A549 (cell line): ENCODE measurements at regions not wholly inside any gene's neighbourhood (a gene's known extent, or its start where the extent isn't known, plus 50 kb on each side); places are given as distances from the start of the nearest gene placed in this dataset.
A peak's percentile ranks its signal among the peaks of the same experiment; 100 is the strongest.

Experiments
- ATAC-seq, 2 experiments: fragments of 200-7000 bp in 1 of 2; fragments of >200 bp in 1 of 2; cut with Nextera tagmentation in 1 of 2; cut with Tn5 transposase in 1 of 2; 3 replicates each; pipeline versions ENCODE4 v1.8.0 to v1.9.1; 2018 to 2020; ENCODE audit warnings: mild to moderate bottlenecking in 1 of 2, moderate library complexity in 1 of 2
- CTCF ChIA-PET: fragments of 300-600 bp; sonication (Branson Sonifier 250); formaldehyde crosslinking; extraction: SDS; loops from one replicate; lab custom pipeline; 2021; ENCODE audit warnings: antibody characterized with exemption, inconsistent platforms; lab: Yijun Ruan, JAX
- POLR2A ChIA-PET: fragments of 350-600 bp; formaldehyde crosslinking; extraction: SDS; loops from one replicate; lab custom pipeline; 2021; ENCODE audit warnings: antibody characterized with exemption, inconsistent platforms; lab: Yijun Ruan, JAX
- DNase-seq, 2 experiments: peaks; one replicate each; pipeline versions ENCODE4 v3.0.0 to v3.0.0-alpha.2; 2011 to 2016; ENCODE audit warnings: low read depth in 1 of 2, low spot score in 1 of 2
- FAIRE-seq: peaks from 2 replicates; lab custom pipeline; 2011; peaks lifted over from hg19 to GRCh38; lab: Jason Lieb, UNC
- H3K27ac ChIP-seq, 2 experiments: fragments of >200 bp; sonication (Bioruptor Twin); formaldehyde crosslinking; 3 replicates each; pipeline ENCODE4 v1.5.1; 2016 to 2017
- H3K4me1 ChIP-seq: fragments of >200 bp; sonication (Bioruptor Twin); formaldehyde crosslinking; 3 replicates; pipeline ENCODE4 v1.6.1; 2016
- H3K4me2 ChIP-seq: fragments of >200 bp; sonication (Bioruptor Twin); formaldehyde crosslinking; 3 replicates; pipeline ENCODE4 v1.6.1; 2016
- H3K4me3 ChIP-seq: fragments of >200 bp; sonication (Bioruptor Twin); formaldehyde crosslinking; 3 replicates; pipeline ENCODE4 v1.5.1; 2016
- H3K9me3 ChIP-seq: fragments of >200 bp; sonication (Bioruptor Twin); formaldehyde crosslinking; 3 replicates; pipeline ENCODE4 v1.6.1; 2016
- BCL3 ChIP-seq: fragments of >200 bp; sonication (Bioruptor Twin); formaldehyde crosslinking; IDR thresholded peaks from 3 replicates; pipeline ENCODE4 v1.6.1; 2016
- BHLHE40 ChIP-seq: IDR thresholded peaks from 2 replicates; pipeline ENCODE4 v1.6.1; 2012; ENCODE audit warnings: low read depth, low read length, inconsistent platforms
- CBX2 ChIP-seq: fragments of 200-600 bp; sonication (generic); IDR thresholded peaks from 2 replicates; pipeline ENCODE4 v1.6.1; 2016; ENCODE audit warnings: low read depth, mild to moderate bottlenecking, borderline replicate concordance
- CEBPB ChIP-seq, 2 experiments: fragments of >200 bp in 1 of 2; sonication (Bioruptor Twin) in 1 of 2; formaldehyde crosslinking in 1 of 2; IDR thresholded peaks; 2 replicates each; pipeline ENCODE4 v1.6.1; 2012 to 2016
- CHD2 ChIP-seq: fragments of 150-350 bp; IDR thresholded peaks from 2 replicates; pipeline ENCODE4 v1.6.1; 2014; ENCODE audit warnings: low read length; ENCODE audit not compliant: partially characterized antibody
- CHD4 ChIP-seq: fragments of 200-600 bp; sonication (generic); IDR thresholded peaks from 2 replicates; pipeline ENCODE4 v1.6.1; 2016; ENCODE audit warnings: antibody characterized with exemption, mild to moderate bottlenecking, borderline replicate concordance
- CTCF ChIP-seq: fragments of >200 bp; sonication (Bioruptor Twin); formaldehyde crosslinking; IDR thresholded peaks from 3 replicates; pipeline ENCODE4 v1.5.1; 2016
- ESRRA ChIP-seq: fragments of 150-350 bp; IDR thresholded peaks from 2 replicates; pipeline ENCODE4 v1.6.1; 2014; ENCODE audit warnings: mild to moderate bottlenecking, low read length, borderline replicate concordance
- FOSL2 ChIP-seq, 2 experiments: fragments of 450-650 bp in 1 of 2; fragments of >200 bp in 1 of 2; sonication (Bioruptor Twin) in 1 of 2; formaldehyde crosslinking; IDR thresholded peaks; 2 replicates each; pipeline versions ENCODE4 v1.5.0 to v1.6.1; 2016 to 2020; ENCODE audit warnings: mild to moderate bottlenecking in 1 of 2, moderate library complexity in 1 of 2
- HES2 ChIP-seq: fragments of >200 bp; sonication (Bioruptor Twin); formaldehyde crosslinking; IDR thresholded peaks from 2 replicates; pipeline ENCODE4 v1.6.1; 2016
- HOXB5 ChIP-seq: fragments of 250-450 bp; sonication (Bioruptor Pico); IDR thresholded peaks from 2 replicates; pipeline ENCODE4 v1.5.0; 2020; ENCODE audit warnings: mild to moderate bottlenecking, moderate library complexity
- JUNB ChIP-seq: fragments of >200 bp; sonication (Bioruptor Twin); formaldehyde crosslinking; IDR thresholded peaks from 2 replicates; pipeline ENCODE4 v1.6.1; 2016
- KDM1A ChIP-seq: fragments of 200-600 bp; sonication (generic); IDR thresholded peaks from 2 replicates; pipeline ENCODE4 v1.6.1; 2016; ENCODE audit warnings: low read depth, mild to moderate bottlenecking
- KDM5A ChIP-seq: fragments of 200-600 bp; sonication (generic); IDR thresholded peaks from 2 replicates; pipeline ENCODE4 v1.6.1; 2016; ENCODE audit warnings: antibody characterized with exemption, mild to moderate bottlenecking
- MAFK ChIP-seq: fragments of 450-650 bp; IDR thresholded peaks from 2 replicates; pipeline ENCODE4 v1.6.1; 2014; ENCODE audit not compliant: partially characterized antibody
- MAX ChIP-seq: IDR thresholded peaks from 2 replicates; pipeline ENCODE4 v1.6.1; 2012
- MAZ ChIP-seq: fragments of 150-350 bp; IDR thresholded peaks from 2 replicates; pipeline ENCODE4 v1.6.1; 2014; ENCODE audit warnings: antibody characterized with exemption, low read depth, low read length, borderline replicate concordance
- NPAS2 ChIP-seq: fragments of 250-450 bp; sonication (Bioruptor Pico); IDR thresholded peaks from 2 replicates; pipeline ENCODE4 v1.8.0; 2022; ENCODE audit warnings: mild to moderate bottlenecking, moderate library complexity, borderline replicate concordance
- PBX3 ChIP-seq: IDR thresholded peaks from 2 replicates; pipeline ENCODE4 v1.6.1; 2012
- POLR2A ChIP-seq: IDR thresholded peaks from 2 replicates; pipeline ENCODE4 v1.6.1; 2012; ENCODE audit warnings: mild to moderate bottlenecking, low read length
- POLR2AphosphoS2 ChIP-seq: conservative IDR thresholded peaks from 2 replicates; pipeline ENCODE4 v1.6.1; 2012; ENCODE audit warnings: low read length, improper control_type of control experiment, inconsistent platforms
- RAD21 ChIP-seq, 2 experiments: fragments of >200 bp in 1 of 2; sonication (Bioruptor Twin) in 1 of 2; formaldehyde crosslinking in 1 of 2; IDR thresholded peaks in 1 of 2; conservative IDR thresholded peaks in 1 of 2; 2 replicates in 1 of 2; 3 replicates in 1 of 2; pipeline ENCODE4 v1.6.1; 2012 to 2018; ENCODE audit warnings: inconsistent platforms in 1 of 2
- REST ChIP-seq: fragments of 200-600 bp; sonication (generic); IDR thresholded peaks from 2 replicates; pipeline ENCODE4 v1.6.1; 2016; ENCODE audit warnings: antibody characterized with exemption, mild to moderate bottlenecking, moderate library complexity
- RFX5 ChIP-seq: fragments of 450-650 bp; IDR thresholded peaks from 2 replicates; pipeline ENCODE4 v1.7.1; 2014; ENCODE audit warnings: antibody characterized with exemption, mild to moderate bottlenecking, moderate library complexity
- SMC3 ChIP-seq: fragments of >200 bp; sonication (Bioruptor Twin); formaldehyde crosslinking; IDR thresholded peaks from 3 replicates; pipeline ENCODE4 v1.6.1; 2018; ENCODE audit warnings: inconsistent platforms
- TFCP2L1 ChIP-seq: fragments of 250-450 bp; sonication (Bioruptor Pico); IDR thresholded peaks from 2 replicates; pipeline ENCODE4 v1.5.0; 2021; ENCODE audit warnings: mild to moderate bottlenecking
- TP53 ChIP-seq: fragments of 250-450 bp; sonication (Bioruptor Pico); IDR thresholded peaks from 2 replicates; pipeline ENCODE4 v1.5.0; 2021; ENCODE audit warnings: mild to moderate bottlenecking, moderate library complexity
- ZSCAN20 ChIP-seq: fragments of 250-450 bp; sonication (Bioruptor Pico); IDR thresholded peaks from 2 replicates; pipeline ENCODE4 v1.8.0; 2022; ENCODE audit warnings: mild to moderate bottlenecking, moderate library complexity
- WGBS: methylation state at CpG from one replicate; pipeline ENCODE4 v1.1.6; 2017; ENCODE audit errors: missing lambda C conversion rate; 5-methylcytosine and 5-hydroxymethylcytosine counted together

- CTCF ChIA-PET = interaction anchor here (0.6 to 4.8 kb wide), 43 partner anchors 9 to 1272 kb away, joined by 3 to 49 read pairs (median 4); no protein-coding TSS in a partner anchor
- Histone ChIP-seq H3K4me2 (peak overlapping the region; percentile 54), H3K9me3 (no peaks in the 10 kb centered on the region), H3K27ac (peak overlapping the region in 1 of 2 experiments; percentile 55; a peak in 2 of 6 replicates)
- FAIRE-seq (no peak), DNase-seq (peak; percentile 22 to 25)
- no peak for TF ChIP-seq HOXB5
- TF ChIP-seq ZSCAN20 (CRISPR knock-in tag) = no peak
- no peak for TF ChIP-seq CHD2
- TF ChIP-seq MAZ = no peak
- no peak for TF ChIP-seq RFX5
- no peak for TF ChIP-seq JUNB
- TF ChIP-seq POLR2AphosphoS2 = no peak
- TF ChIP-seq CHD4 = no peak
- no peak for TF ChIP-seq BHLHE40
- TF ChIP-seq NPAS2 (CRISPR knock-in tag) = no peak
- TF ChIP-seq PBX3 = no peak
- TF ChIP-seq CBX2 = no peak
- peak; percentile 70 for TF ChIP-seq CTCF
- no peak for TF ChIP-seq MAX
- no peak for TF ChIP-seq ESRRA
- TF ChIP-seq CEBPB (IDR thresholded peaks at IDR 0.05) = peak in 1 of 2 experiments; percentile 41; a peak in 2 of 4 replicates
- TF ChIP-seq TP53 (CRISPR knock-in tag) = no peak
- TF ChIP-seq MAFK = no peak
- TF ChIP-seq KDM1A = no peak
- TF ChIP-seq HES2 = no peak
- TF ChIP-seq SMC3 = peak; percentile 92
- TF ChIP-seq FOSL2 (IDR thresholded peaks at IDR 0.05) = no peak
- TF ChIP-seq FOSL2 (CRISPR knock-in tag; IDR thresholded peaks at IDR 0.05) = no peak
- TF ChIP-seq TFCP2L1 (CRISPR knock-in tag) = no peak
- TF ChIP-seq RAD21 (conservative IDR thresholded peaks at IDR 0.05 in 1 of 2, IDR thresholded peaks at IDR 0.05 in 1 of 2) = peak; percentile 85 to 91
- TF ChIP-seq, all 56 proteins: peak for 4
- POLR2A ChIA-PET = no interaction called here
- Histone ChIP-seq H3K4me3 (no peak overlapping the region), H3K4me1 (no peaks in the 10 kb centered on the region)
- 19% methylated on average over 21 of the region's 26 CpGs for WGBS
- peak; percentile 78 to 91 for ATAC-seq
Observed at GRCh38 chr6:44655412-44656342, 268.2 kb downstream of the CDC5L start.

GRCh38 chr6:44656691-44657090, 269.2 kb downstream of the CDC5L start:
- H3K4me2 ChIP-seq = no peak overlapping the region
- FAIRE-seq (no peak), DNase-seq (no peak), ATAC-seq (no peak)
- no peaks in the 10 kb centered on the region for H3K4me1 ChIP-seq
- H3K27ac ChIP-seq = no peak overlapping the region
- ChIA-PET POLR2A (no interaction called here), CTCF (interaction anchor here (1.0 to 4.8 kb wide), 14 partner anchors 9 to 1270 kb away, joined by 3 to 49 read pairs (median 10); no protein-coding TSS in a partner anchor)
- H3K9me3 ChIP-seq = no peaks in the 10 kb centered on the region
- H3K4me3 ChIP-seq = no peak overlapping the region
- WGBS = 64% methylated on average over 6 of the region's 6 CpGs
- no peak for TF ChIP-seq CEBPB (IDR thresholded peaks at IDR 0.05)
- no peak for TF ChIP-seq BCL3
- no peak for TF ChIP-seq REST
- no peak for TF ChIP-seq CBX2
- no peak for TF ChIP-seq HES2
- no peak for TF ChIP-seq POLR2A
- TF ChIP-seq CHD2 = no peak
- no peak for TF ChIP-seq KDM5A
